K562 (cell line): ENCODE measurements at regions not wholly inside any gene's neighbourhood (a gene's known extent, or its start where the extent isn't known, plus 50 kb on each side); places are given as distances from the start of the nearest gene placed in this dataset.

Experiments used
- CTCF ChIP-seq, 3 experiments: IDR thresholded peaks in 2 of 3; conservative IDR thresholded peaks in 1 of 3; 2 replicates each; pipeline ENCODE4 v1.5.1; 2011 to 2012; ENCODE audit warnings: low read length in 3 of 3, mild to moderate bottlenecking in 3 of 3, control low read depth in 2 of 3, improper control_type of control experiment in 1 of 3, inconsistent platforms in 1 of 3, low read depth in 1 of 3, mixed read lengths in 1 of 3, moderate library complexity in 1 of 3; ENCODE audit not compliant: insufficient read depth in 2 of 3
- NR1H2 ChIP-seq: sonication (generic); formaldehyde crosslinking; IDR thresholded peaks from 2 replicates; pipeline ENCODE4 v1.4.0; 2020; ENCODE audit warnings: mild to moderate bottlenecking, missing genetic modification reagents
- XRCC3 ChIP-seq: fragments of 450-650 bp; IDR thresholded peaks from 2 replicates; pipeline ENCODE4 v1.6.1; 2017; ENCODE audit warnings: mild to moderate bottlenecking, moderate library complexity

GRCh38 chr5:78716206-78716605, 67.6 kb upstream of the LHFPL2 start:
- TF ChIP-seq NR1H2 (CRISPR knock-in tag) (no peak), XRCC3 (no peak), CTCF (IDR thresholded peaks at IDR 0.05 in 2 of 3, conservative IDR thresholded peaks at IDR 0.05 in 1 of 3; ENCODE audit: insufficient read depth in 2 of 3, low read depth in 1 of 3, low read length in 3 of 3) (no peak)
